Epithelial cell of prostate (primary cell): ENCODE measurements at regions not wholly inside any gene's neighbourhood (a gene's known extent, or its start where the extent isn't known, plus 50 kb on each side); places are given as distances from the start of the nearest gene placed in this dataset.

Experiments used
- DNase-seq: peaks from one replicate; pipeline ENCODE4 v3.0.0-alpha.2; 2011; ENCODE audit warnings: low read depth, low spot score
- H3K27ac ChIP-seq: fragments of 450-650 bp; 2 replicates; pipeline ENCODE4 v1.5.1; 2017; ENCODE audit warnings: mild to moderate bottlenecking

- DNase-seq: no peak
- no peak overlapping the region for H3K27ac ChIP-seq
Measured at GRCh38 chr1:30403061-30403645, 320.2 kb downstream of the MATN1 start.

DNA sequence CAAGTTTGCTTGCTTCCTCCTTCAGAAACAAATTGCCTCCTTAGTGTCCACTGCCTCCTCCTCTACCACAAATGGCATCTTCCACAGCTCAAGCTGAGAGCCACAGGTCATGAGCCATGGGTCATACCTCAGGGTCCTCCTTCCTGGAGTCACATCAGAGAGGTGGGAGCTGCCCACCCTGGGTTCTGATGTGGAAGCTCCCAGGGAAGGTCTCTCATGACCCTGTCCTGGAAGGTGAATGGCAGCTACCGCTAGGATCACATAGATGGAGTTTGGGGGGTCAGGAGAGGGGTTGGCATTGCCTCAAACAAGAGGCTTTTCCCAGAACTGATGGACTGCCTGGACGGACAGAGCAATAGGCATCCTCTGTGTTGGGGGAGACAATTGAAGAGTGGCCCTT is 321.4 kb downstream of the MATN1 start:
- H3K27ac ChIP-seq: no peak overlapping the region
- DNase-seq: no peak

DNA sequence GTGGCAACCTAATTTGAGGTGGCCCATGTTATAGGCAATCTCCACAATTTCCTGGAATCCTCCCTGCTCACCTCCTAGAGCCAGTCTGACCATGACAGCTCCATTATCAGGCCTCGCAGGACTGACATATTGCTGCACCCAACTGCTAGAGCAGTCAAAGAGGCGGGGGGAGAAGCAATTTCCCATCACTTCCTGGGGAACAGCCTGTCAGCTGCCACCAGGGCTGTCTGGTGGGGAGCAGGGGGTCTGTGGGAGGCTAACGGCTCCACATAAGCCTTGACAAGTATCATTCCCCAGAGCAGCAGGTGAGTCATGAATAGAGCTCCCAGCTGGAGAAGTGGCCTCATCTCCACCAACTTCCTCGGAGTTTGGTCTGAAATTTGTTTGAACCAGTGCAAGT is 322.9 kb downstream of the MATN1 start:
- no peak for DNase-seq
- no peak overlapping the region for H3K27ac ChIP-seq

- H3K27ac ChIP-seq: no peak overlapping the region
- DNase-seq: no peak
Measured at GRCh38 chr1:30399026-30399425, 324.4 kb downstream of the MATN1 start.

DNA sequence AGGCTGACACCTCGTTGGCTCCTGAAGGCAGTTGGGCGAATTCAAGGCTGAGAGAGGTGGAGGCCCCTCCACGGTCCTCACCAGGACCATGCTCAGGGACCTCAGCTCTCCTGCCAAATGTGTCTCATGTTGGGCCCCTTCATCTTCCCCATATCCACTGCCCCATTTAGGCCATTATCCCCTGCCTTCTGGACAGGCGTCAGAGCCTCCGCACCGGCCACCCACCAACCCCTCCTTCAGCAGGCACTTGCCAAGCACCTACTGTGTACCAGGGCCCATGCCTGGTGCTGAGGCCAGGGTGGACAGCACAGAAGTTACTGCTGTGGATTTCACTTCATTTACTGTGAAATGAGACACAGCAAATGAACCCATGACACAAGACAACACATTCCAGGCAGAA is 325.8 kb downstream of the MATN1 start:
- H3K27ac ChIP-seq: no peak overlapping the region
- DNase-seq: no peak

- DNase-seq: no peak
Measured at GRCh38 chr1:30395631-30396030, 327.8 kb downstream of the MATN1 start.

GRCh38 chr1:30388386-30388785 is 335.0 kb downstream of the MATN1 start:
- H3K27ac ChIP-seq: no peak overlapping the region
- DNase-seq: no peak

More at GRCh38 chr1:30395631-30396030, 327.8 kb downstream of the MATN1 start:
- no peak overlapping the region for H3K27ac ChIP-seq

GRCh38 chr1:30386156-30386926 is 337.0 kb downstream of the MATN1 start:
- H3K27ac ChIP-seq: no peak overlapping the region
- DNase-seq: no peak

GRCh38 chr1:30385246-30385995 is 338.0 kb downstream of the MATN1 start:
- DNase-seq: no peak
- no peak overlapping the region for H3K27ac ChIP-seq

GRCh38 chr1:30384286-30385245 is 338.8 kb downstream of the MATN1 start:
- no peak overlapping the region for H3K27ac ChIP-seq
- no peak for DNase-seq

- no peak for DNase-seq
Measured at GRCh38 chr1:30383221-30383711, 340.1 kb downstream of the MATN1 start.

GRCh38 chr1:30382496-30382895 is 340.9 kb downstream of the MATN1 start:
- no peak for DNase-seq
- H3K27ac ChIP-seq: no peak overlapping the region

More at GRCh38 chr1:30383221-30383711, 340.1 kb downstream of the MATN1 start:
- no peak overlapping the region for H3K27ac ChIP-seq

DNA sequence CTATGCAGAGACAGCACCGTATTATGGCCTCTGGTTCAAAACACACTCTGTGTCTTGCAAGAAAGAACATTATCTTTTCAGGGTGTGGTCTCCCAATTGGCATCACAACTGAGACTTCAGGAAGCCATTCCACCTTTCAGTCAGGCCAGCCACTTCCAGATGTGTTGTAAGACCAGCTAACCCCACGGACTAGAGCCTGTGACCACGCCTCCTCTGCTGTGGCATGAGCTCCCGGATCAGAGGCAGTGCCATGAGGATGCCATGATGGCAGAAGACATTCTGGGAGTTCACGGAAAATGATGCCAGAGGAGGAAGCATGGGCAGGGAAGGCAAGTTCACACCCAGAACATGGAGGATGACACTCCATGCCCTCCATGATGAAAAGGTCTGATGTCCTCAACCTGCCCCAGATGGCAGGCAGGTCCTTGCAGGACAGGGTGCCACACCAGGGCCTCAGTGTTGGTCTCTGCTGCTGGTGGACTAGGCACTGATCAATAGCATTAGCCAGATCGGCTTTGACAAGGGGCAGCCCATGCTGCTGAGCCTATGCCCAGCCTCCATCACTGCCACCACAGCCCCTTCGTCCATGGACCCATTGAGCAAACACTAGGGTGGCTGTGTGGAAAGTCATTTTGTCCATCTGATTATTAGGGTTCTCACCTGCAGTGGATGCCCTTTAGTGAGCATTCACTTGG is 341.6 kb downstream of the MATN1 start:
- no peak for DNase-seq
- H3K27ac ChIP-seq: no peak overlapping the region

DNA sequence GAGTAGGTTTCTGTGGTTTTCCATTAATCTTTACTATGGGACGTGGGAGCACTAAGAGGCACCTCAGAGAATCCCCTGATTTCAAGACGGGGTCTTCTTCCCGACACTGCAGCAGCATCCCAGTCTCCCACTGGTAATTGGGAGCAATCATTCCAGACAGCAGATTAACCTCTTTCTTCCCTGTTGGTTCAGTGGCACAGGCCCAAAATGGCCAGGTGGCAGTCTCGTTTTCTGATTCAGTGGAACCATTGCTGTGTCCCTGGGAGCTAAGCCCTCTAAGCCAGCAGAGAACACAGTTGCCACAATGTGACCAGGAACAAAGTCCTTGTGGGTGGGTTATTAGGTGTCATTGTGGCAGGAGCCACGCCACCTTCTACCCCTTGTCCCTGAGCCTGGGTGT is 342.1 kb downstream of the MATN1 start:
- no peak for DNase-seq

DNA sequence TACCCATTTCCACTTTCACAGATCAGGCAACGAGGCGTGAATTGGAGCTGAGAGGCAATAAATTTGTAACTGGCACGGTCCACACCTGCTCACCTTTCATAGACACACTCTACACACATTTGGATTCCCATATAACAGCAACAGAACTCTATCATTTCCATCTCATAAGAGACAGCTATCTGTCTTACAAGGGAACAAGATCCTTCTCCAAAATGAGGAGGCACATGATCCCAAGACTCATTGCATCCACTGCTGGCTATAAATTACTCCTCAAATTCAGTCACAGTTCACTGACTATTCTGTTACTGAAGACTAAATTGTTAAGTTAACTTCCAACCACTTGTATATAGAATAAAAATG is 342.8 kb downstream of the MATN1 start:
- no peak overlapping the region for H3K27ac ChIP-seq
- DNase-seq: no peak

More for the DNA sequence above, 342.1 kb downstream of the MATN1 start:
- no peak overlapping the region for H3K27ac ChIP-seq

GRCh38 chr1:30379684-30380624 is 343.4 kb downstream of the MATN1 start:
- H3K27ac ChIP-seq: peak overlapping the region; percentile 58
- DNase-seq: peak; percentile 20

DNA sequence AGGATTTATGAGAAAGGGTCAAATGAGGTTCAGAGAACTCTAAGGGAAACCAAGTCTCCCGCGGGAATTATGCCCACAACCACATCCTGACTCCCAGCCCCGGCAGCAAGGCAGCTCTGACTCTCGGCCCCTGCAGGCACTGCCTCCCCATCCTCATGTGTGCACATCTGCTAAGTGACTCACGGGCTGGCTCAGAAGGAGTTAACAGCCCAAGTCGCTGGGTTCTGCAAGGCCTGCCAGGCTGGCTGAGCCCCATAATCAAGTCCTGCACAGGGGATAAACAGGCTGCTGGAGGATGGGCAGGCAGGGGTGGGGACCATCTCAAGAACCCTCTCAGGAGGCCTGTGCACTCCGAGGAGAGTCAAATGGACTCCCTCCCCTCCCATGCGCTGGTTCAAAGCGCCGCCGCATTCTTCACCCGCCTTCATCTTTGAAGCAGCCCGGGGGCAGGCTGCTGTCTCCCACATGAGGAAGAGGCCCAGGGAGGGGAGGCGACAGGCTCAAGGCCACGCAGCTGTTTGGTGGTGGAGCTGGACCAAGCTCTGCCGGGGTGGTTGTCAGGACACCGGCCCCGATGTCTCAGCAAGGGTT is 344.3 kb downstream of the MATN1 start:
- H3K27ac ChIP-seq: peak overlapping the region; percentile 58
- peak; percentile 66 for DNase-seq

GRCh38 chr1:30378003-30378596 is 345.3 kb downstream of the MATN1 start:
- no peak overlapping the region for H3K27ac ChIP-seq
- no peak for DNase-seq
